Neuronal stem cell (in vitro differentiated cells): ENCODE measurements at regions not wholly inside any gene's neighbourhood (a gene's known extent, or its start where the extent isn't known, plus 50 kb on each side); places are given as distances from the start of the nearest gene placed in this dataset.
A peak's percentile ranks its signal among the peaks of the same experiment; 100 is the strongest.

Source experiments
- DNase-seq: peaks from one replicate; pipeline ENCODE4 v3.0.0-alpha.2; 2013; ENCODE audit warnings: low spot score
- H2AFZ ChIP-seq: one replicate; pipeline ENCODE4 v1.6.1; 2013; ENCODE audit warnings: mild to moderate bottlenecking, low read length, inconsistent platforms
- H2AK5ac ChIP-seq: 2 replicates; pipeline ENCODE4 v1.6.1; 2013; ENCODE audit warnings: low read depth, mild to moderate bottlenecking, inconsistent platforms, low read length, moderate library complexity, mixed read lengths
- H2BK120ac ChIP-seq: 2 replicates; pipeline ENCODE4 v1.6.1; 2013; ENCODE audit warnings: low read depth, mild to moderate bottlenecking, inconsistent platforms, low read length, moderate library complexity, mixed read lengths
- H2BK12ac ChIP-seq: one replicate; pipeline ENCODE4 v1.6.1; 2013; ENCODE audit warnings: low read length, inconsistent platforms
- H2BK15ac ChIP-seq: 2 replicates; pipeline ENCODE4 v1.6.1; 2013; ENCODE audit warnings: mild to moderate bottlenecking, low read length, inconsistent platforms, mixed read lengths
- H2BK5ac ChIP-seq: one replicate; pipeline ENCODE4 v1.6.1; 2013; ENCODE audit warnings: inconsistent platforms, mild to moderate bottlenecking, low read length, moderate library complexity
- H3K14ac ChIP-seq: one replicate; pipeline ENCODE4 v1.6.1; 2013; ENCODE audit warnings: low read length, inconsistent platforms
- H3K18ac ChIP-seq: 2 replicates; pipeline ENCODE4 v1.6.1; 2013; ENCODE audit warnings: low read length, inconsistent platforms
- H3K23ac ChIP-seq: 2 replicates; pipeline ENCODE4 v1.6.1; 2013; ENCODE audit warnings: low read depth, mild to moderate bottlenecking, mixed read lengths, low read length, inconsistent platforms; ENCODE audit not compliant: poor library complexity
- H3K27ac ChIP-seq: replicated peaks from 3 replicates; pipeline ENCODE4 v1.5.1; 2013; ENCODE audit warnings: low read length, inconsistent platforms
- H3K27me3 ChIP-seq, 3 experiments: 2 replicates each; pipeline ENCODE4 v1.6.1; 2013; ENCODE audit warnings: low read length in 3 of 3, mild to moderate bottlenecking in 2 of 3, inconsistent platforms in 1 of 3, low read depth in 1 of 3, mixed read lengths in 1 of 3, moderate library complexity in 1 of 3; ENCODE audit not compliant: control insufficient read depth in 3 of 3, insufficient read depth in 3 of 3
- H3K36me3 ChIP-seq, 2 donors: replicated peaks in 1 of 2; 2 replicates each; pipeline ENCODE4 v1.6.1; 2013; ENCODE audit warnings: low read length in 2 of 2; ENCODE audit not compliant: control insufficient read depth in 2 of 2, insufficient read depth in 2 of 2
- H3K4ac ChIP-seq: 2 replicates; pipeline ENCODE4 v1.6.1; 2013; ENCODE audit warnings: inconsistent platforms, mild to moderate bottlenecking, low read length, moderate library complexity
- H3K4me1 ChIP-seq, 2 donors: 1 replicate in 1 of 2; 2 replicates in 1 of 2; pipeline ENCODE4 v1.6.1; 2013; ENCODE audit warnings: low read length in 2 of 2, low read depth in 1 of 2; ENCODE audit not compliant: control insufficient read depth in 2 of 2, insufficient read depth in 1 of 2
- H3K4me2 ChIP-seq: one replicate; pipeline ENCODE4 v1.6.1; 2013; ENCODE audit warnings: mild to moderate bottlenecking, low read length, inconsistent platforms; ENCODE audit not compliant: insufficient read depth, poor library complexity, severe bottlenecking
- H3K4me3 ChIP-seq, 2 donors: 2 replicates each; pipeline ENCODE4 v1.5.1; 2013; ENCODE audit warnings: low read length in 2 of 2, mild to moderate bottlenecking in 2 of 2, inconsistent platforms in 1 of 2, moderate library complexity in 1 of 2
- H3K79me1 ChIP-seq: one replicate; pipeline ENCODE4 v1.6.1; 2013; ENCODE audit warnings: low read depth, mild to moderate bottlenecking, inconsistent platforms, low read length, moderate library complexity
- H3K9ac ChIP-seq: one replicate; pipeline ENCODE4 v1.6.1; 2013; ENCODE audit warnings: mild to moderate bottlenecking, low read depth, low read length, inconsistent platforms; ENCODE audit not compliant: poor library complexity
- H3K9me3 ChIP-seq, 2 donors: replicated peaks in 1 of 2; 2 replicates each; pipeline versions ENCODE3 to v1.6.1; 2013; ENCODE audit warnings: low read length in 2 of 2, mild to moderate bottlenecking in 2 of 2, inconsistent platforms in 1 of 2, low read depth in 1 of 2, mixed read lengths in 1 of 2, moderate library complexity in 1 of 2; ENCODE audit not compliant: control insufficient read depth in 2 of 2, insufficient read depth in 1 of 2
- H4K8ac ChIP-seq: one replicate; pipeline ENCODE4 v1.6.1; 2013; ENCODE audit warnings: low read depth, mild to moderate bottlenecking, inconsistent platforms, low read length, moderate library complexity
- H4K91ac ChIP-seq: one replicate; pipeline ENCODE4 v1.6.1; 2013; ENCODE audit warnings: low read length, low read depth, mild to moderate bottlenecking, inconsistent platforms; ENCODE audit not compliant: poor library complexity
- WGBS, 2 donors: extraction: QIAGEN DNeasy Blood & Tissue Kit; methylation state at CpG; one replicate each; pipeline ENCODE4 v1.1.7; 2013; ENCODE audit warnings: missing lambda C conversion rate in 2 of 2, mixed read lengths in 1 of 2; ENCODE audit not compliant: insufficient read length in 2 of 2, insufficient replicate concordance in 1 of 2; ENCODE audit errors: extremely low coverage in 2 of 2; 5-methylcytosine and 5-hydroxymethylcytosine counted together

- Histone ChIP-seq H2BK120ac (peak overlapping the region; percentile 87), H3K18ac (peak overlapping the region; percentile 85), H3K4me1 (peaks cover 0 to 2% of the 10 kb centered on the region in 2 donors), H4K91ac (no peak overlapping the region), H2BK12ac (no peak overlapping the region), H3K79me1 (no peaks in the 10 kb centered on the region), H3K23ac (peak overlapping the region; percentile 55), H3K27ac (no peak overlapping the region), H2AFZ (peak overlapping the region; percentile 83), H3K9ac (peak overlapping the region; percentile 75), H3K36me3 (no peaks in the 10 kb centered on the region), H3K14ac (peak overlapping the region; percentile 71), H2AK5ac (no peak overlapping the region), H3K4ac (no peak overlapping the region), H2BK15ac (no peak overlapping the region), H2BK5ac (no peak overlapping the region), H3K4me3 (peak overlapping the region in 1 of 2 donors; percentile 85), H3K9me3 (peaks cover 0 to 3% of the 10 kb centered on the region in 2 donors), H3K4me2 (peak overlapping the region; percentile 91), H4K8ac (no peak overlapping the region), H3K27me3 (peaks cover 0 to 46% (median 18%) of the 10 kb centered on the region in 3 experiments)
- DNase-seq: peak; percentile 41
- WGBS, 2 donors: no CpG with 5 or more reads among the region's 84 CpGs
Observed at GRCh38 chr15:47184003-47184907, 533.0 kb upstream of the SEMA6D start.

DNA sequence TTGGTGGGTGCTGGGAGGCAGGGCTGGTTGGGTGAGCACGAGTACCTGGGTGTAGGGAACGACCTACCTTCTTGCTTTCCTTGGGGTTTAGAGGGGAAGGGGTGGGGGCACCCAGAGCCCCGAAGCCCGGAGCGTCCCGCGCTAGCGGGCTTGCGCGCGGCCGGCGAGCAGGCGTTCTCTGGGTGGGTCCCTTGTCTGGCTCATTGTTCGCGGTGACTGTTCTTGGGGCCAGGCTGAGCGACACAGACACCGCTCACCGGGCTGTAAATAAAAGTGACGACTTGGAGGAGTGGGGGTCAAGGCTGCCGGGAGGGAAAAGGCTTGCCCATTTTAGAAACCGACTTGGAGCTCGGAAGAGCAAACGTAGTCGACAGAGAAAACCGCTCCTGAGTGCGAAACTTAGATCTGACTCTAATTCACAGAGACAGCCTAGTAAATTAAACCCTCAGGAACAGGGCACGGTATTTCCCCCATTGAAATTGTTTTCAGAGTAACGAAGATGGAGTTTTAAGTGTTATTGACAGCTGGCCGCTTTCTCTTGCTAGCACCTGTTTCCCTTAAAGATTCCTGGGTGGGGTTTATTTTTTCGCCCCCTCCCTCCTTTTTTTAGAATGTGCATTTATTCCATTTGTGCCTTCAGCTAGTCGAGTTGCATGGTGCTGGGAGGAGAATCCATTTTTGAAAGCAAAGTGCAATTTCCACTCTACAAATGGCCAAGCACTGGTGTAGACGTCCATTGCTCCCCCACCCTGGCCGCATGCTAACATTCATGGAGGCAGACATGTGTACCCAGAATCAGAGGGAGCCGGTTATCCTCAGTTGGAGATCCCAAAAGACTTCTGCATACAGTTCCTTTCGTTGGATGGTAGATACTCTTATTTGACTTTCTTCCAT is 532.1 kb upstream of the SEMA6D start:
- Histone ChIP-seq H3K4ac (no peak overlapping the region), H3K23ac (no peak overlapping the region), H2BK120ac (peak overlapping the region; percentile 87), H3K79me1 (no peaks in the 10 kb centered on the region), H3K18ac (peak overlapping the region; percentile 85), H2BK15ac (peak overlapping the region; percentile 58), H4K8ac (no peak overlapping the region), H3K36me3 (no peaks in the 10 kb centered on the region), H2BK5ac (no peak overlapping the region), H3K9ac (no peak overlapping the region), H3K4me1 (peaks cover 0 to 2% of the 10 kb centered on the region in 2 donors), H3K14ac (no peak overlapping the region), H4K91ac (no peak overlapping the region), H2AFZ (peak overlapping the region; percentile 83), H2AK5ac (no peak overlapping the region), H3K27me3 (peaks cover 0 to 46% (median 18%) of the 10 kb centered on the region in 3 experiments), H3K4me2 (peak overlapping the region; percentile 91), H3K9me3 (peaks cover 0 to 3% of the 10 kb centered on the region in 2 donors), H2BK12ac (no peak overlapping the region), H3K4me3 (peak overlapping the region in 1 of 2 donors; percentile 85), H3K27ac (no peak overlapping the region)
- DNase-seq: peak; percentile 26
- no CpG with 5 or more reads among the region's 36 CpGs for WGBS, 2 donors

DNA sequence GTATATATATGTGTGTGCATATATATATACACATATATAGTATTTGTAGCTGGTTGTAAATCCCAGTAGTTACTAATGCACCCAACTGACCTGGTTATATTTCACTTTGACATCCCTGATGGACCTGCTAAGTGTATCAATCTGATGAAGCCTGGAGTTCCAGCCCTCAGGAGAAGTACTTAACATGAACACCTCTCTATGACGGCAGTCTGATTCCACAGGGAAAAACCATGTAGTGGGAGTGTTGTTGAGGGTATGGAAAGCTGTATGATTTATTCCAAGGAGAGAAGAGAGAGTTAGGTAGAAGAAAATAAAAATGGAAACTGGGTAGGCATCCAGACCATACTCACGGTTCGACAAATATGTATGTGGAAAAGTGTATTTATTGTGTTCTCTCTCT is 531.2 kb upstream of the SEMA6D start:
- Histone ChIP-seq H3K9ac (no peak overlapping the region), H3K9me3 (peaks cover 0 to 3% of the 10 kb centered on the region in 2 donors), H3K4me1 (peaks cover 0 to 2% of the 10 kb centered on the region in 2 donors), H3K4me2 (no peak overlapping the region), H2BK15ac (no peak overlapping the region), H3K4me3 (no peak overlapping the region), H3K4ac (no peak overlapping the region), H3K14ac (no peak overlapping the region), H3K27me3 (peaks cover 0 to 46% (median 18%) of the 10 kb centered on the region in 3 experiments), H3K79me1 (no peaks in the 10 kb centered on the region), H4K8ac (no peak overlapping the region), H3K18ac (no peak overlapping the region), H3K27ac (no peak overlapping the region), H2BK5ac (no peak overlapping the region), H3K36me3 (no peaks in the 10 kb centered on the region), H2AFZ (no peak overlapping the region), H3K23ac (no peak overlapping the region), H2AK5ac (no peak overlapping the region), H2BK12ac (no peak overlapping the region), H4K91ac (no peak overlapping the region), H2BK120ac (no peak overlapping the region)
- no peak for DNase-seq
- no CpG with 5 or more reads among the region's 3 CpGs for WGBS, 2 donors
